ENCODE measurements at regions not wholly inside any gene's neighbourhood (a gene's known extent, or its start where the extent isn't known, plus 50 kb on each side); places are given as distances from the start of the nearest gene placed in this dataset.

- TF ChIP-seq CTCF (IDR thresholded peaks at IDR 0.05; ENCODE audit: low read depth, low read length, poor library complexity, severe bottlenecking), result no peak
- H3F3A ChIP-seq (ENCODE audit: control insufficient read depth, insufficient read depth), result no peaks in the 10 kb centered on the region
- no peaks in the 10 kb centered on the region for H4K20me1 ChIP-seq (ENCODE audit: control insufficient read depth, insufficient read depth, low read depth, low read length)
- H3K4me1 ChIP-seq (ENCODE audit: control insufficient read depth, low read length), result no peaks in the 10 kb centered on the region
- no peaks in the 10 kb centered on the region for H3K36me3 ChIP-seq (ENCODE audit: control insufficient read depth, low read length)
- H3K4me3 ChIP-seq (ENCODE audit: low read length), result no peak overlapping the region
- no peak overlapping the region for H3K4me2 ChIP-seq (ENCODE audit: low read length)
- no peak overlapping the region for H3K27ac ChIP-seq (ENCODE audit: low read depth, low read length)
- H3K9me2 ChIP-seq (replicated peaks; ENCODE audit: control insufficient read depth, low read length), result no peaks in the 10 kb centered on the region
- H3K79me2 ChIP-seq (ENCODE audit: control insufficient read depth, low read length), result no peaks in the 10 kb centered on the region
- H3K9me3 ChIP-seq (ENCODE audit: control insufficient read depth, insufficient read depth, low read length), result no peaks in the 10 kb centered on the region
- no peaks in the 10 kb centered on the region for H3K27me3 ChIP-seq (ENCODE audit: control insufficient read depth, low read length)
Observed at GRCh38 chr4:14608630-14609029, 393.7 kb upstream of the CPEB2 start.

- Histone ChIP-seq H3F3A (ENCODE audit: control insufficient read depth, insufficient read depth) (no peaks in the 10 kb centered on the region), H3K36me3 (ENCODE audit: control insufficient read depth, low read length) (no peaks in the 10 kb centered on the region), H4K20me1 (ENCODE audit: control insufficient read depth, insufficient read depth, low read depth, low read length) (no peaks in the 10 kb centered on the region), H3K27me3 (ENCODE audit: control insufficient read depth, low read length) (no peaks in the 10 kb centered on the region), H3K4me2 (ENCODE audit: low read length) (no peak overlapping the region), H3K4me3 (ENCODE audit: low read length) (no peak overlapping the region), H3K79me2 (ENCODE audit: control insufficient read depth, low read length) (no peaks in the 10 kb centered on the region), H3K9me3 (ENCODE audit: control insufficient read depth, insufficient read depth, low read length) (no peaks in the 10 kb centered on the region), H3K27ac (ENCODE audit: low read depth, low read length) (no peak overlapping the region), H3K4me1 (ENCODE audit: control insufficient read depth, low read length) (no peaks in the 10 kb centered on the region), H3K9me2 (replicated peaks; ENCODE audit: control insufficient read depth, low read length) (no peaks in the 10 kb centered on the region)
- TF ChIP-seq CTCF (IDR thresholded peaks at IDR 0.05; ENCODE audit: low read depth, low read length, poor library complexity, severe bottlenecking), result no peak
- TF ChIP-seq EZH2phosphoT487 (IDR thresholded peaks at IDR 0.05; ENCODE audit: borderline replicate concordance, low read length), result no peak
Observed at GRCh38 chr4:14614840-14615239, 387.4 kb upstream of the CPEB2 start.

GRCh38 chr4:14615671-14616070 lies 386.6 kb upstream of the CPEB2 start:
- no peak for TF ChIP-seq EZH2phosphoT487 (IDR thresholded peaks at IDR 0.05; ENCODE audit: borderline replicate concordance, low read length)
- Histone ChIP-seq H3K4me1 (ENCODE audit: control insufficient read depth, low read length) (no peaks in the 10 kb centered on the region), H3K9me2 (replicated peaks; ENCODE audit: control insufficient read depth, low read length) (no peaks in the 10 kb centered on the region), H3F3A (ENCODE audit: control insufficient read depth, insufficient read depth) (no peaks in the 10 kb centered on the region), H3K36me3 (ENCODE audit: control insufficient read depth, low read length) (no peaks in the 10 kb centered on the region), H3K27me3 (ENCODE audit: control insufficient read depth, low read length) (no peaks in the 10 kb centered on the region), H3K27ac (ENCODE audit: low read depth, low read length) (no peak overlapping the region), H3K4me2 (ENCODE audit: low read length) (no peak overlapping the region), H3K9me3 (ENCODE audit: control insufficient read depth, insufficient read depth, low read length) (no peaks in the 10 kb centered on the region), H4K20me1 (ENCODE audit: control insufficient read depth, insufficient read depth, low read depth, low read length) (no peaks in the 10 kb centered on the region), H3K79me2 (ENCODE audit: control insufficient read depth, low read length) (no peaks in the 10 kb centered on the region), H3K4me3 (ENCODE audit: low read length) (no peak overlapping the region)

- Histone ChIP-seq H3K9me2 (replicated peaks; ENCODE audit: control insufficient read depth, low read length) (no peaks in the 10 kb centered on the region), H3K4me1 (ENCODE audit: control insufficient read depth, low read length) (no peaks in the 10 kb centered on the region), H3K27me3 (ENCODE audit: control insufficient read depth, low read length) (no peaks in the 10 kb centered on the region), H3K27ac (ENCODE audit: low read depth, low read length) (no peak overlapping the region), H4K20me1 (ENCODE audit: control insufficient read depth, insufficient read depth, low read depth, low read length) (no peaks in the 10 kb centered on the region), H3K36me3 (ENCODE audit: control insufficient read depth, low read length) (no peaks in the 10 kb centered on the region), H3K79me2 (ENCODE audit: control insufficient read depth, low read length) (no peaks in the 10 kb centered on the region), H3F3A (ENCODE audit: control insufficient read depth, insufficient read depth) (no peaks in the 10 kb centered on the region), H3K9me3 (ENCODE audit: control insufficient read depth, insufficient read depth, low read length) (no peaks in the 10 kb centered on the region), H3K4me2 (ENCODE audit: low read length) (no peak overlapping the region), H3K4me3 (ENCODE audit: low read length) (no peak overlapping the region)
- TF ChIP-seq CTCF (IDR thresholded peaks at IDR 0.05; ENCODE audit: low read depth, low read length, poor library complexity, severe bottlenecking) (no peak), EZH2phosphoT487 (IDR thresholded peaks at IDR 0.05; ENCODE audit: borderline replicate concordance, low read length) (no peak)
Observed at GRCh38 chr4:14620567-14621141, 381.6 kb upstream of the CPEB2 start.

Data from DOHH2 (cell line).